Transverse colon (tissue), 4 donors: ENCODE measurements at regions not wholly inside any gene's neighbourhood (a gene's known extent, or its start where the extent isn't known, plus 50 kb on each side); places are given as distances from the start of the nearest gene placed in this dataset.
A peak's percentile ranks its signal among the peaks of the same experiment; 100 is the strongest.

Source experiments
- DNase-seq: peaks from one replicate; pipeline ENCODE4 v3.0.0-alpha.2; 2019
- H3K27ac ChIP-seq, 4 donors: fragments of 200-600 bp; sonication (generic); 2 replicates each; pipeline ENCODE4 v1.5.1; 2016 to 2018; ENCODE audit warnings: inconsistent platforms in 4 of 4
- H3K27me3 ChIP-seq: fragments of 200-600 bp; sonication (generic); 2 replicates; pipeline ENCODE4 v1.5.1; 2017; ENCODE audit warnings: inconsistent platforms
- H3K36me3 ChIP-seq, 4 donors: fragments of 200-600 bp; sonication (generic); 2 replicates each; pipeline ENCODE4 v1.5.1; 2017 to 2019; ENCODE audit warnings: inconsistent platforms in 4 of 4
- H3K4me1 ChIP-seq, 4 donors: fragments of 200-600 bp; sonication (generic); 2 replicates each; pipeline ENCODE4 v1.5.1; 2017 to 2020; ENCODE audit warnings: inconsistent platforms in 4 of 4
- H3K4me3 ChIP-seq, 4 donors: fragments of 200-600 bp; sonication (generic); 1 replicate in 1 of 4; 2 replicates in 3 of 4; pipeline versions ENCODE4 v1.5.1 to v1.6.1; 2017 to 2019; ENCODE audit warnings: inconsistent platforms in 4 of 4
- H3K9me3 ChIP-seq, 2 donors: fragments of 200-600 bp; sonication (generic); 2 replicates each; pipeline ENCODE4 v1.5.1; 2017 to 2019; ENCODE audit warnings: inconsistent platforms in 2 of 2
- CTCF ChIP-seq, 5 experiments: fragments of 200-600 bp in 3 of 5; fragments of 450-650 bp in 2 of 5; sonication (generic) in 3 of 5; IDR thresholded peaks; 1 replicate in 2 of 5; 2 replicates in 3 of 5; pipeline ENCODE4 v1.5.1; 2016 to 2017; ENCODE audit warnings: antibody characterized with exemption in 5 of 5, inconsistent platforms in 3 of 5, mild to moderate bottlenecking in 2 of 5, moderate library complexity in 1 of 5
- EP300 ChIP-seq: sonication (generic); formaldehyde crosslinking; IDR thresholded peaks from one replicate; pipeline ENCODE4 v1.6.1; 2017; ENCODE audit warnings: antibody characterized with exemption, low read depth
- POLR2A ChIP-seq: fragments of 450-650 bp; IDR thresholded peaks from one replicate; pipeline ENCODE4 v1.6.1; 2016; ENCODE audit warnings: antibody characterized with exemption, mild to moderate bottlenecking, moderate library complexity
- POLR2AphosphoS5 ChIP-seq, 3 donors: sonication (generic); formaldehyde crosslinking; IDR thresholded peaks; one replicate each; pipeline ENCODE4 v1.6.1; 2016; ENCODE audit warnings: antibody characterized with exemption in 3 of 3
- WGBS, 2 donors: methylation state at CpG; one replicate each; pipeline ENCODE4 v1.1.5; 2018; ENCODE audit warnings: low coverage in 1 of 2; 5-methylcytosine and 5-hydroxymethylcytosine counted together
- in situ Hi-C, 4 donors: fragments of 200-750 bp; cut with MboI; loops; one replicate each; pipeline versions ENCODE4 v1.15.0 to v1.15.1; 2017; ENCODE audit warnings: low sequenced_read_pairs in 3 of 4, low pct_ligation_motif_present in 1 of 4, low pct_unique_long_range_greater_than_20kb in 1 of 4
- intact Hi-C: fragments of 100-400 bp; cut with DNase I; formaldehyde crosslinking; loops from one replicate; pipeline ENCODE4 v1.15.1; 2023; ENCODE audit warnings: low total_unique reads

DNA sequence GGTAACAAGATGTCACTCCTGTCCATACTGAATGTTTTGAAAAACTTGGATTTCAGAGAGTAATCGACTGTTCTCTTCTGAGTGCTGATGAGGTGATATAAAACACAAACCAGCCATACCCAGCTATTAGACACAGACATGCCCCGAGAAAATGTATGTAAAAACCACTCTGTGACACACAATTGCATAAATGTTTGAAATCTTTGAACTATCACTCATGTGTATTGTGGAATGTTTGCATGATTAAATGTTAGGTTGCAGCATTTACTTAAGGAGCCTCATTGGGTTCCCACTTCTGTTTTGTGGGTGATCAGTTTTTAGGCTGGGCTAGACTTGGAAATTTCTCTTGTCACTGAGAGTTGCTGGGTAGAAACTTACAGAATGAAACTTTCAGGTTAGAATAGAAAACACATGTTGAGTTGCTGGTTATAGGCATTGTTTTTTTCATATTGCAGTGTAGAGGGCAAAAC, 270.4 kb upstream of the B3GALT2 start:
- TF ChIP-seq EP300 (no peak), CTCF (IDR thresholded peaks at IDR 0.05) (no peak), POLR2AphosphoS5 (IDR thresholded peaks at IDR 0.05) (no peak), POLR2A (no peak)
- H3K36me3 ChIP-seq, result no peaks in the 10 kb centered on the region
- no peak overlapping the region for H3K4me3 ChIP-seq
- no peak for DNase-seq
- H3K27me3 ChIP-seq, result no peaks in the 10 kb centered on the region
- intact Hi-C loops (no loop called here), in situ Hi-C loops (no loop called here)
- 34 to 46% methylated on average over 2 of the region's 2 CpGs for WGBS, 2 donors
- H3K4me1 ChIP-seq, result peaks cover 0 to 9% (median 0%) of the 10 kb centered on the region in 4 donors
- no peaks in the 10 kb centered on the region for H3K9me3 ChIP-seq
- H3K27ac ChIP-seq, result peak overlapping the region in 1 of 4 donors; percentile 0

GRCh38 chr1:193451606-193452005, 265.2 kb upstream of the B3GALT2 start:
- Histone ChIP-seq H3K27me3 (no peaks in the 10 kb centered on the region), H3K36me3 (no peaks in the 10 kb centered on the region), H3K27ac (no peak overlapping the region), H3K9me3 (no peaks in the 10 kb centered on the region), H3K4me1 (no peaks in the 10 kb centered on the region), H3K4me3 (no peak overlapping the region)
- intact Hi-C loops, result no loop called here
- no peak for TF ChIP-seq POLR2A
- no peak for TF ChIP-seq EP300
- TF ChIP-seq POLR2AphosphoS5 (IDR thresholded peaks at IDR 0.05), result no peak
- no peak for TF ChIP-seq CTCF (IDR thresholded peaks at IDR 0.05)
- in situ Hi-C loops, result no loop called here
- WGBS, 2 donors, result 86 to 100% methylated on average over 1 of the region's 1 CpG
- no peak for DNase-seq

DNA sequence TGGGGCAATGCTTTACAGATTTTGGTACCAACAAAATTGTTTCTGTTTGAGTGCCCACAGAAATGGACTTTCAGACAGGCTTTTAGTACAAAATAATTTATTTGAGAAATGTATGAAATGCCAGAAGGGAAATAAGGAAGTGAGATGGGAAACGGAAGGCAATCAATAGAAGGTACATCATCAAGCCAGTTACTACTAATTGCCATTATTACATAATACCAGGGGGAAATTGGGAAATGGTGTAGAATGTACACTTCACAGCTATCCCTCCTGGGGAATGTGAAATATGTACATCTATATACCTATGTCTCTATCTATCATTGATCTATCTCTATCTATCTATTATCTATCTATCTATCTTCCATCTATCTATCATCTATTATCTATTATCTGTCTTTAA, 264.6 kb upstream of the B3GALT2 start:
- no peak for DNase-seq
- Histone ChIP-seq H3K36me3 (no peaks in the 10 kb centered on the region), H3K27me3 (no peaks in the 10 kb centered on the region), H3K4me1 (no peaks in the 10 kb centered on the region), H3K9me3 (no peaks in the 10 kb centered on the region), H3K27ac (no peak overlapping the region), H3K4me3 (no peak overlapping the region)
- intact Hi-C loops, result no loop called here
- no peak for TF ChIP-seq POLR2A
- no peak for TF ChIP-seq CTCF (IDR thresholded peaks at IDR 0.05)
- no peak for TF ChIP-seq EP300
- TF ChIP-seq POLR2AphosphoS5 (IDR thresholded peaks at IDR 0.05), result no peak
- in situ Hi-C loops, result no loop called here
- 83% methylated on average over 1 of the region's 1 CpG for WGBS, 2 donors

GRCh38 chr1:193448682-193449461, 262.5 kb upstream of the B3GALT2 start:
- in situ Hi-C loops (no loop called here), intact Hi-C loops (no loop called here)
- Histone ChIP-seq H3K4me3 (no peak overlapping the region), H3K27ac (no peak overlapping the region), H3K27me3 (no peaks in the 10 kb centered on the region), H3K36me3 (no peaks in the 10 kb centered on the region), H3K4me1 (no peaks in the 10 kb centered on the region), H3K9me3 (no peaks in the 10 kb centered on the region)
- TF ChIP-seq POLR2A (no peak), EP300 (no peak), POLR2AphosphoS5 (IDR thresholded peaks at IDR 0.05) (no peak), CTCF (IDR thresholded peaks at IDR 0.05) (no peak)
- 48 to 69% methylated on average over 3 to 5 of the region's 5 CpGs for WGBS, 2 donors
- DNase-seq, result no peak
